DND-41 (cell line): ENCODE measurements at regions not wholly inside any gene's neighbourhood (a gene's known extent, or its start where the extent isn't known, plus 50 kb on each side); places are given as distances from the start of the nearest gene placed in this dataset.

Source experiments
- CTCF ChIP-seq: IDR thresholded peaks from 2 replicates; pipeline ENCODE4 v1.5.1; 2012; ENCODE audit warnings: borderline replicate concordance, low read length, moderate library complexity, mild to moderate bottlenecking; ENCODE audit not compliant: poor library complexity, severe bottlenecking; ENCODE audit errors: extremely low read depth
- EZH2 ChIP-seq: IDR thresholded peaks from 3 replicates; pipeline ENCODE4 v1.6.1; 2012; ENCODE audit warnings: borderline replicate concordance, low read depth, mild to moderate bottlenecking, moderate library complexity, low read length, inconsistent platforms; ENCODE audit not compliant: severe bottlenecking

DNA sequence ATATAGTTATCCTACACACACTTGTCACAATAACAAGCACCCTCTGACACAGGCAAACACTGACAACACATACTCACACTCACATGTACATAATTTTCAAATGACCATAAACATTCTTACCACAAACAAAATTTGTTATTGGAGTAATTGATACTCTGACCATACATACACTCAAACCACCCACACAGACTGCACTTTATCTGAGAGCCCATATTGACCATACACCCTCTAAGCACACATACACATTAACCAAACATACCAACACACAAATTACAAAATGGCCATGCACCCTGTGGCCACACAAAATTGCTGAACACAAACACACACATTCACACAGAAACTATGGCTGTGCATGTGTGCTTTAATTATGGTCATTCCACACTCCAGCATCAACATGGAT is 79.1 kb upstream of the FAM120A start:
- TF ChIP-seq CTCF (no peak), EZH2 (no peak)
